Fibroblast of lung (primary cell): ENCODE measurements at regions not wholly inside any gene's neighbourhood (a gene's known extent, or its start where the extent isn't known, plus 50 kb on each side); places are given as distances from the start of the nearest gene placed in this dataset.

ENCODE experiments used
- EZH2 ChIP-seq: IDR thresholded peaks from 2 replicates; pipeline ENCODE4 v1.5.1; 2012; ENCODE audit warnings: low read length, control low read depth, mild to moderate bottlenecking; ENCODE audit errors: missing control alignments
- TF ChIP-seq, protein P1 (sequence below), 2 donors: IDR thresholded peaks in 1 of 2; conservative IDR thresholded peaks in 1 of 2; 1 replicate in 1 of 2; 2 replicates in 1 of 2; pipeline ENCODE4 v1.5.1; 2011 to 2012; ENCODE audit warnings: low read length in 2 of 2, control low read depth in 1 of 2, inconsistent platforms in 1 of 2, low read depth in 1 of 2, mild to moderate bottlenecking in 1 of 2

DNA sequence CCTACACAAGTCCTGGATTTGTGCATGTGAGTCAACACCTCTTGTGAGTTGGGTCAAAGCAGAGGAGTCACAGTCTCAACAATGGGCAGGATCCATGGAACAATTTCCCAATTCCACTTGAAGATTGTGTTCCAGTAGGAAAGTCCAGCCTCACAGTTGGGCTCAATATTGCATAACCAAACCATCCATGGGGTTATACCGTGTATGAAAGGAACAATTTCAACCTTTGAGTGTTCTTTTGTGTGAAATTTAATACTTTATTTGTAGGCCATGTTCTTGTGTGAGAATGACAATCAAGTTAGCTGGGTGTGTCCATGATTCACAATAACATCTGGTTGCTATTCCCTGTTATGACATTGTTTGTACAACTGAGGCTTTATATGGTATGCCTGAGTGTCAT is 1182.9 kb upstream of the AMELY start:
- TF ChIP-seq, protein P1, sequence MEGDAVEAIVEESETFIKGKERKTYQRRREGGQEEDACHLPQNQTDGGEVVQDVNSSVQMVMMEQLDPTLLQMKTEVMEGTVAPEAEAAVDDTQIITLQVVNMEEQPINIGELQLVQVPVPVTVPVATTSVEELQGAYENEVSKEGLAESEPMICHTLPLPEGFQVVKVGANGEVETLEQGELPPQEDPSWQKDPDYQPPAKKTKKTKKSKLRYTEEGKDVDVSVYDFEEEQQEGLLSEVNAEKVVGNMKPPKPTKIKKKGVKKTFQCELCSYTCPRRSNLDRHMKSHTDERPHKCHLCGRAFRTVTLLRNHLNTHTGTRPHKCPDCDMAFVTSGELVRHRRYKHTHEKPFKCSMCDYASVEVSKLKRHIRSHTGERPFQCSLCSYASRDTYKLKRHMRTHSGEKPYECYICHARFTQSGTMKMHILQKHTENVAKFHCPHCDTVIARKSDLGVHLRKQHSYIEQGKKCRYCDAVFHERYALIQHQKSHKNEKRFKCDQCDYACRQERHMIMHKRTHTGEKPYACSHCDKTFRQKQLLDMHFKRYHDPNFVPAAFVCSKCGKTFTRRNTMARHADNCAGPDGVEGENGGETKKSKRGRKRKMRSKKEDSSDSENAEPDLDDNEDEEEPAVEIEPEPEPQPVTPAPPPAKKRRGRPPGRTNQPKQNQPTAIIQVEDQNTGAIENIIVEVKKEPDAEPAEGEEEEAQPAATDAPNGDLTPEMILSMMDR (conservative IDR thresholded peaks at IDR 0.05 in 1 of 2, IDR thresholded peaks at IDR 0.05 in 1 of 2; ENCODE audit: low read depth in 1 of 2, low read length in 2 of 2), result no peak
- TF ChIP-seq EZH2, result no peak
